ENCODE measurements at regions not wholly inside any gene's neighbourhood (a gene's known extent, or its start where the extent isn't known, plus 50 kb on each side); places are given as distances from the start of the nearest gene placed in this dataset.

GRCh38 chr1:59139396-59139795 is 157.5 kb upstream of the FGGY start (continued):
- TF ChIP-seq ETV6 (IDR thresholded peaks at IDR 0.05; ENCODE audit: borderline replicate concordance in 1 of 2, low read depth in 2 of 2, low read length in 1 of 2) (no peak), ETV6 (CRISPR knock-in tag; IDR thresholded peaks at IDR 0.05; ENCODE audit: borderline replicate concordance) (no peak), NFE2 (IDR thresholded peaks at IDR 0.05; ENCODE audit: low read depth) (peak; percentile 89), NR2C2 (CRISPR knock-in tag; IDR thresholded peaks at IDR 0.05) (no peak), NR2C2 (tag; IDR thresholded peaks at IDR 0.05) (no peak), ZBTB33 (CRISPR knock-in tag; IDR thresholded peaks at IDR 0.05) (no peak), SLC30A9 (CRISPR knock-in tag; IDR thresholded peaks at IDR 0.05) (no peak), NFYB (IDR thresholded peaks at IDR 0.05; ENCODE audit: extremely low read depth, insufficient read length) (no peak), ARID1B (IDR thresholded peaks at IDR 0.05) (peak; percentile 40; the same call in 1 of the 2 replicates), SMAD4 (CRISPR knock-in tag; conservative IDR thresholded peaks at IDR 0.05) (peak; percentile 61; the same call in 1 of the 2 replicates), MYNN (IDR thresholded peaks at IDR 0.05) (no peak), MYNN (CRISPR knock-in tag; IDR thresholded peaks at IDR 0.05) (no peak), POU5F1 (IDR thresholded peaks at IDR 0.05; ENCODE audit: borderline replicate concordance, low read depth, low read length, partially characterized antibody) (no peak), MAFG (tag; conservative IDR thresholded peaks at IDR 0.05) (peak; percentile 65), CHD2 (IDR thresholded peaks at IDR 0.05; ENCODE audit: low read depth, low read length) (no peak), ZNF232 (CRISPR knock-in tag; IDR thresholded peaks at IDR 0.05) (no peak), TEAD2 (tag; IDR thresholded peaks at IDR 0.05) (no peak), FOS (IDR thresholded peaks at IDR 0.05; ENCODE audit: extremely low read depth, insufficient read length) (no peak), NCOR1 (IDR thresholded peaks at IDR 0.05) (peak; percentile 27; the same call in 1 of the 2 replicates), ZNF449 (CRISPR knock-in tag; IDR thresholded peaks at IDR 0.05) (no peak), HNRNPH1 (optimal IDR thresholded peaks at IDR 0.05; ENCODE audit: low read depth, low read length) (no peak), XRCC5 (IDR thresholded peaks at IDR 0.05; ENCODE audit: low read depth, low read length) (no peak), ZNF75A (CRISPR knock-in tag; IDR thresholded peaks at IDR 0.05) (no peak), ZNF12 (CRISPR knock-in tag; IDR thresholded peaks at IDR 0.05) (no peak), FOSL1 (tag; conservative IDR thresholded peaks at IDR 0.05) (peak; percentile 58; the same call in 1 of the 2 replicates), CREB5 (CRISPR knock-in tag; IDR thresholded peaks at IDR 0.05) (no peak), PHF21A (IDR thresholded peaks at IDR 0.05; ENCODE audit: borderline replicate concordance, low read depth) (no peak), SETDB1 (IDR thresholded peaks at IDR 0.05; ENCODE audit: low read length) (no peak), TRIM24 (IDR thresholded peaks at IDR 0.05) (no peak)
